SK-MEL-5 (cell line): ENCODE measurements at regions not wholly inside any gene's neighbourhood (a gene's known extent, or its start where the extent isn't known, plus 50 kb on each side); places are given as distances from the start of the nearest gene placed in this dataset.

Experiments
- DNase-seq: peaks from one replicate; pipeline ENCODE4 v3.0.0-alpha.2; 2016; ENCODE audit warnings: low read depth, low spot score
- in situ Hi-C: cut with HindIII; loops from 2 replicates; pipeline ENCODE4 v1.10.0; 2016; ENCODE audit warnings: low sequenced_read_pairs, high pct_unique_total_duplicates, low pct_unique_long_range_greater_than_20kb

- in situ Hi-C loops: no loop called here
- DNase-seq: no peak
Observed at GRCh38 chr2:158902005-158902398, 66.4 kb upstream of the TANC1 start.

GRCh38 chr2:158903711-158904405 lies 64.6 kb upstream of the TANC1 start:
- peak; percentile 4 for DNase-seq
- in situ Hi-C loops: no loop called here

DNA sequence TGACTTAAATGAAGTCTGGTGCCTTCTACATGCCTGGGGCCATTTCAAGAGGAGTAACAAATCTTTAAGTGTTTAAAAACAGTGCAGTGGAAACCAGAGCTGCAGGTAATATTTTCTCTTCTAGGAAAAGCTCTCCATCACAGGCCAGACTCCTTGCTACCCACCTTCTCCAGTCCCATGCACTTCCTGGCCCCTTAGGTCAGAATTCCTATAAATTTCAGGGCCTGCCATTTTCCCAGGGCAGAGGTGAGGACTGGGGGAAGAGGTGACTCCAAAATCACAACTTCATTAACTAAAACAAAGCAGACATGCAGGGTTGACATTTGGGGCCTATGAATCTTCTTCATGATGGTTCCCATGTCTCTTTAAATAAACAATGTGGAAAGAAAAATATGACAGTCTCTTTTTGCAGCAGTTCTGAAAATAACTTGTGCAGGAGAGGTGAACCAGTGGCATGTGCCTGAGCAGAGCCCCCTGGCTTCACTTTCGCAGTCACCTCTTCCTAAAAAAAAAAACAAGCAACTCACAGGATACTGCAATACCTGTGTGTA lies 63.7 kb upstream of the TANC1 start:
- peak; percentile 24 for DNase-seq
- in situ Hi-C loops: no loop called here

DNA sequence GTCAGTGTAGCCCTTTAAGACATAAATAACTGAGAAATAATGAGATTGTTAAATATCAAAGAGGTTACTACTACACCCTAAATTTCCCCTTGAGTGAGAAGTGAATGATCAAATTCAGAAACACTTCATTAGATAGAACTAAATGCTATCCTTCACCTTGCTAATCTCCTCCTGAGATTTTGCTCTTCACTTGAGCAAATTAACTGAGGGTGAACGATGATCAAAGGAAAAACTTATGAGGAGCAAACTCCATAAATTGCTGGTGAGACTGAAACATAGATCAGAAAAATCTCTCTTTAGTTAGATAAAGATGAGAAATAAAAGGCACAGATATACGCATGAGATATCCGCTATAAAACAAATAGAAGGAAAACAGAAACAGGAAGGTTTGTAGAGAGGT lies 63.1 kb upstream of the TANC1 start:
- in situ Hi-C loops: no loop called here
- no peak for DNase-seq

- in situ Hi-C loops: no loop called here
- no peak for DNase-seq
Observed at GRCh38 chr2:158905784-158906183, 62.7 kb upstream of the TANC1 start.

DNA sequence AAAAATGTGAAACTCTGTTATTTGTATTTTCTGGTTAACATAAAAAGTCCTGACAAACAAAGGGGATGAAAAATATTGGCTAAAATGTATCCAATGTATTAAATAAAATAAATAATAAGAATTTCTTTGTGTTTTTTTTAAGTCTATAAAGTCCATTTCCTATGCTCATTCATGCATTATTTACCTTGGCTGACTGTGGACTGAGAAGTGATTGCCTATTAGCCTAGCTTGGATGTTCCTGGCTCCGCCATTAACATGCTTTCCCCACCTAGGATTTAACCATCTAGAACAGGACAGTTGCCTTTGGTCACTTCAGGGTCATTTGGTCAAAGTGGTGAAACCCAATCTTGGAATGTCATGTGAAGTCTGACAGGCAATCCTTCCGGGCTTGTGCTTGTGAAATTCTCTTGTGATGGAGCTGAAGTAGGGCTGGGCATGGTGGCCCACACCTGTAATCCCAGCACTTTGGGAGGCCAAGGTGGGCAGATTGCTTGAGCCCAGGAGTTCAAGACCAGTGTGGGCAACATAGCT lies 60.4 kb upstream of the TANC1 start:
- in situ Hi-C loops: no loop called here
- DNase-seq: no peak

DNA sequence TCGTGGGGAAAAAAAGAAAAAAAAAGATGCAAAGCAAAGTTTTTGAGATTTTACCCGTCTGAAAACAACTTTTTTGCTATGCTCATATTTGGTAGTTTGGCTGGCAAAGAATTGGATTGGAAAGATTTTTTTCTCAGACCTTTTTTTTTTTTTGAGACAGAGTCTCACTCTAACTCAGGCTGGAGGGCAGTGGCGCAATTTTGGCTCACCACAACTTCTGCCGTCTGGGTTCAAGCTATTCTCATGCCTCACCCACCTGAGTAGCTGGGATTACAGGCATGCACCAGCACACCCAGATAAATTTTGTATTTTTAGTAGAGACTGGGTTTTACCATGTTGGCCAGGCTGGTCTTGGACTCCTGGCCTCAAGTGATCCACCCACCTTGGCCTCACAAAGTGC lies 56.3 kb upstream of the TANC1 start:
- in situ Hi-C loops: no loop called here
- no peak for DNase-seq

GRCh38 chr2:158912765-158913164 lies 55.7 kb upstream of the TANC1 start:
- in situ Hi-C loops: no loop called here

GRCh38 chr2:158914066-158914465 lies 54.4 kb upstream of the TANC1 start:
- no peak for DNase-seq
- in situ Hi-C loops: no loop called here

More at GRCh38 chr2:158912765-158913164, 55.7 kb upstream of the TANC1 start:
- DNase-seq: no peak

GRCh38 chr2:158914731-158915130 lies 53.7 kb upstream of the TANC1 start:
- DNase-seq: no peak
- in situ Hi-C loops: no loop called here

DNA sequence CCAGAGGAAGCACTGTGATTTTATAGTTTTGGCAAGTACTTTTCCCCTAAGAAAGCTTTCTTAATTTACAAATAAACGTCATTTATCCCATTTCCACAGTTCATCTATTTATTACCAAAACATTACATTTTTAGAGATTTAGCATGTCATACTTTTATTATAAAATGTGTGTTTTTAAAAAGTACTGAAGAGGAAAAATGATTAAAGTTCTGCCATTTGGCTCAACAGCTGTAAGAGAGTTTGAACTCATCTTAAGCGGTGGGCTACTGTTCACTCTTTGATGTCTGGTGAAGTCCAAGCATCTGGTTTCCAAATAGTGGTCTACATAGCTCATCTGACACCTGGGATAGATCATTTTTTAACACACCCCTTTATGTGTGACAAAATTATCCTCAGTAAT lies 51.3 kb upstream of the TANC1 start:
- in situ Hi-C loops: no loop called here
- DNase-seq: no peak

- no peak for DNase-seq
- in situ Hi-C loops: no loop called here
Observed at GRCh38 chr2:158918452-158918851, 50.0 kb upstream of the TANC1 start.
